ENCODE measurements at regions not wholly inside any gene's neighbourhood (a gene's known extent, or its start where the extent isn't known, plus 50 kb on each side); places are given as distances from the start of the nearest gene placed in this dataset.

- no peak for TF ChIP-seq CTCF (IDR thresholded peaks at IDR 0.05)
- no peak for TF ChIP-seq MXI1 (IDR thresholded peaks at IDR 0.05; ENCODE audit: low read depth, low read length)
- TF ChIP-seq NRF1 (IDR thresholded peaks at IDR 0.05; ENCODE audit: low read depth, low read length) = no peak
- no peak for TF ChIP-seq RCOR1 (IDR thresholded peaks at IDR 0.05; ENCODE audit: low read length)
Observed at GRCh38 chr3:162377608-162378007, 881.0 kb downstream of the OTOL1 start.
